ENCODE measurements at regions not wholly inside any gene's neighbourhood (a gene's known extent, or its start where the extent isn't known, plus 50 kb on each side); places are given as distances from the start of the nearest gene placed in this dataset.

DNA sequence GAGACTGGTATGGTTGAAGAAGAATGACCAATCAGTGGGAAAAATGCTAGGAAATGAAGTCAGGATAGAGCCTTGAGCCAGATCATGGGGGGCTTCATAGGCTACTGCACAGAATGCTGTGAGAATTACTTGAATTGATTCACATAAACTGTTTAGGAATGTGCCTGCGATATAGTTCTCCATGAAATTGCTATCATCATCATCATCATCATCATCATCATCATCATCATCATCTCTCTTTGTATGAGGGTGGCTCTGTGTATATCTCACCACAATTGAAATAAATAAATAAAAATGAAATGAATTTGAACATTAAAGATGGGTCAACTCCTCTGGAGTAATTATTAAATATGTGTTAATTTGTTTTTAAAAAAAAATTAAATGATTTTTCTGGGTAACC lies 148.6 kb upstream of the LEF1 start:
- 0% methylated on average over 1 of the region's 1 CpG for whole genome bisulfite sequencing (ENCODE audit: low lambda C conversion rate)
- no peaks in the 10 kb centered on the region for H3K79me2 ChIP-seq (ENCODE audit: insufficient read depth)
- H2AFZ ChIP-seq (ENCODE audit: low read depth), result no peak overlapping the region
- DNase-seq, result no peak
- CTCF ChIA-PET, result no interaction called here
- no peaks in the 10 kb centered on the region for H3K9me2 ChIP-seq
- H3K9ac ChIP-seq, result no peak overlapping the region
- H3F3A ChIP-seq (replicated peaks; ENCODE audit: insufficient read depth), result no peaks in the 10 kb centered on the region
- H3K4me1 ChIP-seq (ENCODE audit: control insufficient read depth in 1 of 2, insufficient read depth in 2 of 2, low read depth in 1 of 2, low read length in 1 of 2), result no peaks in the 10 kb centered on the region
- no peak overlapping the region for H3K27ac ChIP-seq (ENCODE audit: low read depth in 2 of 2, low read length in 1 of 2)
- H3K27me3 ChIP-seq (ENCODE audit: insufficient read depth), result no peaks in the 10 kb centered on the region
- H3K36me3 ChIP-seq (replicated peaks in 1 of 2; ENCODE audit: control insufficient read depth in 1 of 2, insufficient read depth in 2 of 2, low read length in 1 of 2), result no peaks in the 10 kb centered on the region
- H3K4me2 ChIP-seq, result no peak overlapping the region
- POLR2A ChIA-PET, result no interaction called here
- TF ChIP-seq, protein P1, sequence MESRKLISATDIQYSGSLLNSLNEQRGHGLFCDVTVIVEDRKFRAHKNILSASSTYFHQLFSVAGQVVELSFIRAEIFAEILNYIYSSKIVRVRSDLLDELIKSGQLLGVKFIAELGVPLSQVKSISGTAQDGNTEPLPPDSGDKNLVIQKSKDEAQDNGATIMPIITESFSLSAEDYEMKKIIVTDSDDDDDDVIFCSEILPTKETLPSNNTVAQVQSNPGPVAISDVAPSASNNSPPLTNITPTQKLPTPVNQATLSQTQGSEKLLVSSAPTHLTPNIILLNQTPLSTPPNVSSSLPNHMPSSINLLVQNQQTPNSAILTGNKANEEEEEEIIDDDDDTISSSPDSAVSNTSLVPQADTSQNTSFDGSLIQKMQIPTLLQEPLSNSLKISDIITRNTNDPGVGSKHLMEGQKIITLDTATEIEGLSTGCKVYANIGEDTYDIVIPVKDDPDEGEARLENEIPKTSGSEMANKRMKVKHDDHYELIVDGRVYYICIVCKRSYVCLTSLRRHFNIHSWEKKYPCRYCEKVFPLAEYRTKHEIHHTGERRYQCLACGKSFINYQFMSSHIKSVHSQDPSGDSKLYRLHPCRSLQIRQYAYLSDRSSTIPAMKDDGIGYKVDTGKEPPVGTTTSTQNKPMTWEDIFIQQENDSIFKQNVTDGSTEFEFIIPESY (IDR thresholded peaks at IDR 0.05; ENCODE audit: borderline replicate concordance, low read depth), result no peak
- TF ChIP-seq, protein P2, sequence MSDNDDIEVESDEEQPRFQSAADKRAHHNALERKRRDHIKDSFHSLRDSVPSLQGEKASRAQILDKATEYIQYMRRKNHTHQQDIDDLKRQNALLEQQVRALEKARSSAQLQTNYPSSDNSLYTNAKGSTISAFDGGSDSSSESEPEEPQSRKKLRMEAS (IDR thresholded peaks at IDR 0.05; ENCODE audit: low read depth), result no peak
- no peak for TF ChIP-seq NRF1 (IDR thresholded peaks at IDR 0.05; ENCODE audit: low read depth, low read length)
- TF ChIP-seq, protein P3, sequence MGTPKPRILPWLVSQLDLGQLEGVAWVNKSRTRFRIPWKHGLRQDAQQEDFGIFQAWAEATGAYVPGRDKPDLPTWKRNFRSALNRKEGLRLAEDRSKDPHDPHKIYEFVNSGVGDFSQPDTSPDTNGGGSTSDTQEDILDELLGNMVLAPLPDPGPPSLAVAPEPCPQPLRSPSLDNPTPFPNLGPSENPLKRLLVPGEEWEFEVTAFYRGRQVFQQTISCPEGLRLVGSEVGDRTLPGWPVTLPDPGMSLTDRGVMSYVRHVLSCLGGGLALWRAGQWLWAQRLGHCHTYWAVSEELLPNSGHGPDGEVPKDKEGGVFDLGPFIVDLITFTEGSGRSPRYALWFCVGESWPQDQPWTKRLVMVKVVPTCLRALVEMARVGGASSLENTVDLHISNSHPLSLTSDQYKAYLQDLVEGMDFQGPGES (IDR thresholded peaks at IDR 0.05; ENCODE audit: low read depth, low read length), result no peak
- no peak for TF ChIP-seq POLR2AphosphoS5 (IDR thresholded peaks at IDR 0.05; ENCODE audit: low read depth, low read length)
- TF ChIP-seq FOXM1 (IDR thresholded peaks at IDR 0.05; ENCODE audit: low read depth), result no peak
- TF ChIP-seq FOSL2 (IDR thresholded peaks at IDR 0.05; ENCODE audit: borderline replicate concordance, low read depth), result no peak
- TF ChIP-seq SIN3A (IDR thresholded peaks at IDR 0.05; ENCODE audit: borderline replicate concordance, low read depth, low read length), result no peak
- TF ChIP-seq, protein P4, sequence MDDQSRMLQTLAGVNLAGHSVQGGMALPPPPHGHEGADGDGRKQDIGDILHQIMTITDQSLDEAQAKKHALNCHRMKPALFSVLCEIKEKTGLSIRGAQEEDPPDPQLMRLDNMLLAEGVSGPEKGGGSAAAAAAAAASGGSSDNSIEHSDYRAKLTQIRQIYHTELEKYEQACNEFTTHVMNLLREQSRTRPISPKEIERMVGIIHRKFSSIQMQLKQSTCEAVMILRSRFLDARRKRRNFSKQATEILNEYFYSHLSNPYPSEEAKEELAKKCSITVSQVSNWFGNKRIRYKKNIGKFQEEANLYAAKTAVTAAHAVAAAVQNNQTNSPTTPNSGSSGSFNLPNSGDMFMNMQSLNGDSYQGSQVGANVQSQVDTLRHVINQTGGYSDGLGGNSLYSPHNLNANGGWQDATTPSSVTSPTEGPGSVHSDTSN (IDR thresholded peaks at IDR 0.05), result no peak
- H4K20me1 ChIP-seq (ENCODE audit: insufficient read depth), result no peaks in the 10 kb centered on the region
- no peak overlapping the region for H3K4me3 ChIP-seq (ENCODE audit: low read depth in 2 of 2, low read length in 1 of 2)
- H3K9me3 ChIP-seq, result no peaks in the 10 kb centered on the region

DNA sequence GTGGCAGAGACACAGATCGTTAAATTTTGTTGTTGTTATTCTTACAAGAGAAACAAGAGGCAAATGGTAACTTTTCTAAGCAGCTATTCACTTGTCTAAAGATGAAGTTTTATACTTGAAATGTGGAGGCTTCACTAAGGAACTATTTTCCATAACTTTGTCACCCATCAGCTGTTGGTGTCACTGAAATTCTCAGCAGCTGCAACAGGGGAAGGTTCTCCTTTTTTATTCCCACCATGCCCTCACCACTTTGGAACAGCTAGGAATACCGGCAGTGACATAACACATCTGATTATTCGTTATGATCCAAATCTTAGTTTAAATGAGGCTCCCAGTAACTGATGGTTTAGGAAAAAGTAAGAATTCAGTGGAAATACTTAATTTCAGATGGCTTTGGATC lies 147.0 kb upstream of the LEF1 start:
- H3K9me2 ChIP-seq, result no peaks in the 10 kb centered on the region
- no peaks in the 10 kb centered on the region for H3K9me3 ChIP-seq
- no peak overlapping the region for H3K4me3 ChIP-seq (ENCODE audit: low read depth in 2 of 2, low read length in 1 of 2)
- no peaks in the 10 kb centered on the region for H3K79me2 ChIP-seq (ENCODE audit: insufficient read depth)
- H3F3A ChIP-seq (replicated peaks; ENCODE audit: insufficient read depth), result no peaks in the 10 kb centered on the region
- no peak overlapping the region for H3K9ac ChIP-seq
- CTCF ChIA-PET, result no interaction called here
- no peaks in the 10 kb centered on the region for H3K27me3 ChIP-seq (ENCODE audit: insufficient read depth)
- DNase-seq, result no peak
- no peaks in the 10 kb centered on the region for H4K20me1 ChIP-seq (ENCODE audit: insufficient read depth)
- no peak overlapping the region for H3K27ac ChIP-seq (ENCODE audit: low read depth in 2 of 2, low read length in 1 of 2)
- no peaks in the 10 kb centered on the region for H3K36me3 ChIP-seq (replicated peaks in 1 of 2; ENCODE audit: control insufficient read depth in 1 of 2, insufficient read depth in 2 of 2, low read length in 1 of 2)
- no peak overlapping the region for H3K4me2 ChIP-seq
- 14% methylated on average over 3 of the region's 3 CpGs for WGBS (ENCODE audit: low lambda C conversion rate)
- POLR2A ChIA-PET, result no interaction called here
- no peaks in the 10 kb centered on the region for H3K4me1 ChIP-seq (ENCODE audit: control insufficient read depth in 1 of 2, insufficient read depth in 2 of 2, low read depth in 1 of 2, low read length in 1 of 2)
- no peak overlapping the region for H2AFZ ChIP-seq (ENCODE audit: low read depth)
- TF ChIP-seq RFX5 (IDR thresholded peaks at IDR 0.05; ENCODE audit: low read length), result no peak
- no peak for TF ChIP-seq RAD21 (IDR thresholded peaks at IDR 0.05; ENCODE audit: low read length)
- TF ChIP-seq YY1 (IDR thresholded peaks at IDR 0.05; ENCODE audit: low read depth), result no peak
- TF ChIP-seq, protein P5, sequence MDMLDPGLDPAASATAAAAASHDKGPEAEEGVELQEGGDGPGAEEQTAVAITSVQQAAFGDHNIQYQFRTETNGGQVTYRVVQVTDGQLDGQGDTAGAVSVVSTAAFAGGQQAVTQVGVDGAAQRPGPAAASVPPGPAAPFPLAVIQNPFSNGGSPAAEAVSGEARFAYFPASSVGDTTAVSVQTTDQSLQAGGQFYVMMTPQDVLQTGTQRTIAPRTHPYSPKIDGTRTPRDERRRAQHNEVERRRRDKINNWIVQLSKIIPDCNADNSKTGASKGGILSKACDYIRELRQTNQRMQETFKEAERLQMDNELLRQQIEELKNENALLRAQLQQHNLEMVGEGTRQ (IDR thresholded peaks at IDR 0.05; ENCODE audit: borderline replicate concordance, low read depth, low read length), result no peak
- TF ChIP-seq, protein P6, sequence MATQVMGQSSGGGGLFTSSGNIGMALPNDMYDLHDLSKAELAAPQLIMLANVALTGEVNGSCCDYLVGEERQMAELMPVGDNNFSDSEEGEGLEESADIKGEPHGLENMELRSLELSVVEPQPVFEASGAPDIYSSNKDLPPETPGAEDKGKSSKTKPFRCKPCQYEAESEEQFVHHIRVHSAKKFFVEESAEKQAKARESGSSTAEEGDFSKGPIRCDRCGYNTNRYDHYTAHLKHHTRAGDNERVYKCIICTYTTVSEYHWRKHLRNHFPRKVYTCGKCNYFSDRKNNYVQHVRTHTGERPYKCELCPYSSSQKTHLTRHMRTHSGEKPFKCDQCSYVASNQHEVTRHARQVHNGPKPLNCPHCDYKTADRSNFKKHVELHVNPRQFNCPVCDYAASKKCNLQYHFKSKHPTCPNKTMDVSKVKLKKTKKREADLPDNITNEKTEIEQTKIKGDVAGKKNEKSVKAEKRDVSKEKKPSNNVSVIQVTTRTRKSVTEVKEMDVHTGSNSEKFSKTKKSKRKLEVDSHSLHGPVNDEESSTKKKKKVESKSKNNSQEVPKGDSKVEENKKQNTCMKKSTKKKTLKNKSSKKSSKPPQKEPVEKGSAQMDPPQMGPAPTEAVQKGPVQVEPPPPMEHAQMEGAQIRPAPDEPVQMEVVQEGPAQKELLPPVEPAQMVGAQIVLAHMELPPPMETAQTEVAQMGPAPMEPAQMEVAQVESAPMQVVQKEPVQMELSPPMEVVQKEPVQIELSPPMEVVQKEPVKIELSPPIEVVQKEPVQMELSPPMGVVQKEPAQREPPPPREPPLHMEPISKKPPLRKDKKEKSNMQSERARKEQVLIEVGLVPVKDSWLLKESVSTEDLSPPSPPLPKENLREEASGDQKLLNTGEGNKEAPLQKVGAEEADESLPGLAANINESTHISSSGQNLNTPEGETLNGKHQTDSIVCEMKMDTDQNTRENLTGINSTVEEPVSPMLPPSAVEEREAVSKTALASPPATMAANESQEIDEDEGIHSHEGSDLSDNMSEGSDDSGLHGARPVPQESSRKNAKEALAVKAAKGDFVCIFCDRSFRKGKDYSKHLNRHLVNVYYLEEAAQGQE (IDR thresholded peaks at IDR 0.05; ENCODE audit: low read depth, low read length), result no peak
- TF ChIP-seq, protein P4 (IDR thresholded peaks at IDR 0.05), result no peak
- TF ChIP-seq TCF12 (IDR thresholded peaks at IDR 0.05), result no peak
- no peak for TF ChIP-seq SIN3A (IDR thresholded peaks at IDR 0.05; ENCODE audit: borderline replicate concordance, low read depth, low read length)
- no peak for TF ChIP-seq MXI1 (IDR thresholded peaks at IDR 0.05; ENCODE audit: low read depth, low read length)
- no peak for TF ChIP-seq GATA2 (CRISPR knock-in tag; IDR thresholded peaks at IDR 0.05)
